AG04450 (cell line): ENCODE measurements at regions not wholly inside any gene's neighbourhood (a gene's known extent, or its start where the extent isn't known, plus 50 kb on each side); places are given as distances from the start of the nearest gene placed in this dataset.
A peak's percentile ranks its signal among the peaks of the same experiment; 100 is the strongest.
"Not testable (repeated sequence)": the region's sequence is repeated elsewhere in the genome, so short reads cannot be mapped to it uniquely, and the experiment has no call there.

Experiments
- CTCF ChIA-PET: fragments of 300-600, 350-600 bp; formaldehyde crosslinking; extraction: SDS; loops from one replicate; lab custom pipeline; 2022; ENCODE audit warnings: antibody characterized with exemption, inconsistent platforms; lab: Charles Lee
- POLR2A ChIA-PET: fragments of 350-600 bp; formaldehyde crosslinking; extraction: SDS; loops from one replicate; lab custom pipeline; 2021; ENCODE audit warnings: antibody characterized with exemption, inconsistent platforms; lab: Yijun Ruan, JAX
- DNase-seq: peaks from one replicate; pipeline ENCODE4 v3.0.0-alpha.2; 2011; ENCODE audit warnings: low read depth, low spot score
- H3K27ac ChIP-seq: one replicate; pipeline ENCODE4 v1.5.1; 2012; ENCODE audit warnings: low read depth, low read length, control low read depth
- H3K27me3 ChIP-seq: one replicate; pipeline ENCODE4 v1.6.0; 2012; ENCODE audit warnings: low read length; ENCODE audit not compliant: control insufficient read depth, insufficient read depth
- H3K4me3 ChIP-seq: 2 replicates; pipeline ENCODE4 v1.5.1; 2011; ENCODE audit warnings: mild to moderate bottlenecking, low read depth, low read length, control low read depth
- H3K9me3 ChIP-seq: 2 replicates; pipeline ENCODE4 v1.5.1; 2012; ENCODE audit warnings: low read length; ENCODE audit not compliant: control insufficient read depth, insufficient read depth
- TF ChIP-seq, protein P1 (sequence below): IDR thresholded peaks from 2 replicates; pipeline ENCODE4 v1.5.1; 2011; ENCODE audit warnings: low read depth, low read length, control low read depth, inconsistent platforms

GRCh38 chr2:40680547-40680946 is 228.7 kb upstream of the SLC8A1 start:
- Histone ChIP-seq H3K27me3 (no peaks in the 10 kb centered on the region), H3K27ac (no peak overlapping the region), H3K9me3 (peaks cover 6% of the 10 kb centered on the region; the same call in 1 of the 2 replicates), H3K4me3 (peak overlapping the region; percentile 37)
- POLR2A ChIA-PET = no interaction called here
- CTCF ChIA-PET = no interaction called here
- TF ChIP-seq, protein P1, sequence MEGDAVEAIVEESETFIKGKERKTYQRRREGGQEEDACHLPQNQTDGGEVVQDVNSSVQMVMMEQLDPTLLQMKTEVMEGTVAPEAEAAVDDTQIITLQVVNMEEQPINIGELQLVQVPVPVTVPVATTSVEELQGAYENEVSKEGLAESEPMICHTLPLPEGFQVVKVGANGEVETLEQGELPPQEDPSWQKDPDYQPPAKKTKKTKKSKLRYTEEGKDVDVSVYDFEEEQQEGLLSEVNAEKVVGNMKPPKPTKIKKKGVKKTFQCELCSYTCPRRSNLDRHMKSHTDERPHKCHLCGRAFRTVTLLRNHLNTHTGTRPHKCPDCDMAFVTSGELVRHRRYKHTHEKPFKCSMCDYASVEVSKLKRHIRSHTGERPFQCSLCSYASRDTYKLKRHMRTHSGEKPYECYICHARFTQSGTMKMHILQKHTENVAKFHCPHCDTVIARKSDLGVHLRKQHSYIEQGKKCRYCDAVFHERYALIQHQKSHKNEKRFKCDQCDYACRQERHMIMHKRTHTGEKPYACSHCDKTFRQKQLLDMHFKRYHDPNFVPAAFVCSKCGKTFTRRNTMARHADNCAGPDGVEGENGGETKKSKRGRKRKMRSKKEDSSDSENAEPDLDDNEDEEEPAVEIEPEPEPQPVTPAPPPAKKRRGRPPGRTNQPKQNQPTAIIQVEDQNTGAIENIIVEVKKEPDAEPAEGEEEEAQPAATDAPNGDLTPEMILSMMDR = no peak
- DNase-seq = no peak

DNA sequence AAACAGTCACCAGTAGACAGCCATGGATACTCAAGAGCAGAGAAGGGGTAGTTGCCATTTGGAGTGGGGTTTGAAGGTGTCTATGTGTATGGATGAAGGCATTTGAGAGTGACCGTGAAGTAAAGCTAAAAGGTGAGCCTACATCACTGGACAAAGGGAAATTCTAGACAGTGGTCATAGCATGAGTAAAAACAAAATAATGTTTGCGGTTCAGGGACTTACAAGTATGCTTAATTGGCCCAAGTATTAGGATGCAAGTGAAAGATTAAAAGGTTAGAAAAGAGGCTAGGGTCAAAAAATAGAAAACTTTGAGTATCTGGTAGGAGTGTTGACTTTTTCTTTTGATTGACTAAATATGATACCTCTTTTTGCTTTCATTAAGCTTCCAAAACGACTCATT is 238.1 kb upstream of the SLC8A1 start:
- no peak for DNase-seq
- CTCF ChIA-PET = no interaction called here
- TF ChIP-seq, protein P1 = no peak
- POLR2A ChIA-PET = interaction anchor here (0.5 kb wide), 1 partner anchor 59 kb away, joined by 4 read pairs; no protein-coding TSS in a partner anchor
- Histone ChIP-seq H3K4me3 (no peak overlapping the region), H3K9me3 (no peaks in the 10 kb centered on the region), H3K27me3 (no peaks in the 10 kb centered on the region), H3K27ac (no peak overlapping the region)

GRCh38 chr2:40690525-40690924 is 238.6 kb upstream of the SLC8A1 start:
- Histone ChIP-seq H3K9me3 (no peaks in the 10 kb centered on the region), H3K27me3 (no peaks in the 10 kb centered on the region), H3K4me3 (no peak overlapping the region), H3K27ac (no peak overlapping the region)
- TF ChIP-seq, protein P1 = no peak
- no peak for DNase-seq
- POLR2A ChIA-PET = no interaction called here
- CTCF ChIA-PET = interaction anchor here (0.7 to 1.1 kb wide), 2 partner anchors 45 to 918 kb away, joined by 4 to 9 read pairs; no protein-coding TSS in a partner anchor

GRCh38 chr2:40700231-40700954 is 248.5 kb upstream of the SLC8A1 start:
- H3K27ac ChIP-seq = no peak overlapping the region
- DNase-seq = no peak
- TF ChIP-seq, protein P1 = no peak
- ChIA-PET POLR2A (no interaction called here), CTCF (no interaction called here)
- no peak overlapping the region for H3K4me3 ChIP-seq
- H3K9me3 ChIP-seq = no peaks in the 10 kb centered on the region
- H3K27me3 ChIP-seq = no peaks in the 10 kb centered on the region

GRCh38 chr2:40712197-40712894 is 260.5 kb upstream of the SLC8A1 start:
- H3K9me3 ChIP-seq, DNase-seq, H3K27ac ChIP-seq, CTCF ChIA-PET, POLR2A ChIA-PET, H3K4me3 ChIP-seq, H3K27me3 ChIP-seq: not testable (repeated sequence)
